Keratinocyte (primary cell): ENCODE measurements at regions not wholly inside any gene's neighbourhood (a gene's known extent, or its start where the extent isn't known, plus 50 kb on each side); places are given as distances from the start of the nearest gene placed in this dataset.

Source experiments
- DNase-seq: peaks from one replicate; pipeline ENCODE4 v3.0.0-alpha.2; 2011; ENCODE audit warnings: low read depth, missing footprints, low spot score
- FAIRE-seq: peaks from 2 replicates; lab custom pipeline; 2011; peaks lifted over from hg19 to GRCh38; lab: Jason Lieb, UNC
- H2AFZ ChIP-seq: 2 replicates; pipeline ENCODE4 v1.6.0; 2012; ENCODE audit warnings: low read length, control low read depth, inconsistent platforms; ENCODE audit not compliant: control insufficient read depth
- H3K27ac ChIP-seq: 2 replicates; pipeline ENCODE4 v1.5.1; 2011; ENCODE audit warnings: low read length; ENCODE audit not compliant: control insufficient read depth, insufficient read depth
- H3K27me3 ChIP-seq: 3 replicates; pipeline ENCODE4 v1.6.0; 2011; ENCODE audit warnings: low read length; ENCODE audit not compliant: control insufficient read depth, insufficient read depth; ENCODE audit errors: extremely low read depth
- H3K36me3 ChIP-seq, 2 experiments: 2 replicates in 1 of 2; 3 replicates in 1 of 2; pipeline ENCODE4 v1.5.1; 2011; ENCODE audit warnings: low read length in 2 of 2, mild to moderate bottlenecking in 1 of 2; ENCODE audit not compliant: control insufficient read depth in 2 of 2, insufficient read depth in 2 of 2; ENCODE audit errors: extremely low read depth in 1 of 2
- H3K4me1 ChIP-seq: 3 replicates; pipeline ENCODE4 v1.5.1; 2011; ENCODE audit warnings: low read length; ENCODE audit not compliant: control insufficient read depth, insufficient read depth; ENCODE audit errors: extremely low read depth
- H3K4me2 ChIP-seq: 3 replicates; pipeline ENCODE4 v1.6.0; 2011; ENCODE audit warnings: low read depth, low read length; ENCODE audit not compliant: control insufficient read depth, insufficient read depth; ENCODE audit errors: extremely low read depth
- H3K4me3 ChIP-seq, 3 experiments: fragments of 200-600 bp in 1 of 3; sonication (generic) in 1 of 3; 2 replicates in 2 of 3; 3 replicates in 1 of 3; pipeline ENCODE4 v1.5.1; 2011 to 2016; ENCODE audit warnings: low read length in 3 of 3, mild to moderate bottlenecking in 3 of 3, control low read depth in 2 of 3, inconsistent platforms in 1 of 3, low read depth in 1 of 3, mixed read lengths in 1 of 3, mixed run types in 1 of 3, moderate library complexity in 1 of 3; ENCODE audit not compliant: control insufficient read depth in 2 of 3, insufficient read depth in 2 of 3; ENCODE audit errors: extremely low read depth in 1 of 3
- H3K79me2 ChIP-seq: 2 replicates; pipeline ENCODE4 v1.6.0; 2012; ENCODE audit warnings: low read length; ENCODE audit not compliant: control insufficient read depth, insufficient read depth
- H3K9ac ChIP-seq: 3 replicates; pipeline ENCODE4 v1.6.0; 2011; ENCODE audit warnings: low read length; ENCODE audit not compliant: control insufficient read depth, insufficient read depth; ENCODE audit errors: extremely low read depth
- H3K9me1 ChIP-seq: 3 replicates; pipeline ENCODE4 v1.6.0; 2011; ENCODE audit warnings: low read length; ENCODE audit not compliant: control insufficient read depth, insufficient read depth; ENCODE audit errors: extremely low read depth
- H3K9me3 ChIP-seq: 2 replicates; pipeline ENCODE4 v1.5.1; 2012; ENCODE audit warnings: low read depth, low read length; ENCODE audit not compliant: control insufficient read depth
- H4K20me1 ChIP-seq: 3 replicates; pipeline ENCODE4 v1.6.0; 2011; ENCODE audit warnings: low read length; ENCODE audit not compliant: control insufficient read depth, insufficient read depth; ENCODE audit errors: extremely low read depth
- EZH2 ChIP-seq: IDR thresholded peaks from one replicate; pipeline ENCODE4 v1.6.1; 2012; ENCODE audit warnings: inconsistent platforms, mild to moderate bottlenecking, low read length, moderate library complexity
- dilution Hi-C: fragments of 300-500 bp; cut with MboI; formaldehyde crosslinking; loops from one replicate; pipeline ENCODE4 v1.7.0; 2020; ENCODE audit warnings: low sequenced_read_pairs; ENCODE audit not compliant: extremely low pct_ligation_motif_present
- TF ChIP-seq, protein P1 (sequence below), 3 experiments: IDR thresholded peaks in 1 of 3; conservative IDR thresholded peaks in 1 of 3; optimal IDR thresholded peaks in 1 of 3; 2 replicates in 2 of 3; 3 replicates in 1 of 3; pipeline versions ENCODE3 to v1.5.1; 2011; ENCODE audit warnings: low read length in 3 of 3, mild to moderate bottlenecking in 3 of 3, moderate library complexity in 2 of 3, control low read depth in 1 of 3, inconsistent platforms in 1 of 3; ENCODE audit not compliant: insufficient read depth in 2 of 3; ENCODE audit errors: extremely low read depth in 1 of 3

DNA sequence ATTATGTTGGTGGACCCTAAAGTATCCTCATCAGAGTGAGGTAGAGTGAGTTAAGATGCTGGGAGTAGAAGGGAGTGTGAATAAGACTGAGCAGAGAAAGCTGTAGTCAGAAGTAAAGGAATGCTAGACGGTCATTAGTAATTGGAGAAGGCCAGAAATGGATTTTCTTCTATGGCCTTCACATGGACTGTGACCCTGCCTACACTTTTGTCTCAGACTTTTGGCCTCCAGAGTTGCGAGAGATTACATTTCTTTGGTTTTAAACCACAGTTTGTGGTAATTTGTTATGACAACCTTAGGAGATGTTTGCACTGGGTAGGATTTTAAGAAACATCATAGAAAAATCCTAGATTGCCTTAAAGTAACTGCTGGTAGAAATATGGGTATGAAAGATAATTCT lies 1267.7 kb upstream of the TMEFF2 start:
- TF ChIP-seq, protein P1, sequence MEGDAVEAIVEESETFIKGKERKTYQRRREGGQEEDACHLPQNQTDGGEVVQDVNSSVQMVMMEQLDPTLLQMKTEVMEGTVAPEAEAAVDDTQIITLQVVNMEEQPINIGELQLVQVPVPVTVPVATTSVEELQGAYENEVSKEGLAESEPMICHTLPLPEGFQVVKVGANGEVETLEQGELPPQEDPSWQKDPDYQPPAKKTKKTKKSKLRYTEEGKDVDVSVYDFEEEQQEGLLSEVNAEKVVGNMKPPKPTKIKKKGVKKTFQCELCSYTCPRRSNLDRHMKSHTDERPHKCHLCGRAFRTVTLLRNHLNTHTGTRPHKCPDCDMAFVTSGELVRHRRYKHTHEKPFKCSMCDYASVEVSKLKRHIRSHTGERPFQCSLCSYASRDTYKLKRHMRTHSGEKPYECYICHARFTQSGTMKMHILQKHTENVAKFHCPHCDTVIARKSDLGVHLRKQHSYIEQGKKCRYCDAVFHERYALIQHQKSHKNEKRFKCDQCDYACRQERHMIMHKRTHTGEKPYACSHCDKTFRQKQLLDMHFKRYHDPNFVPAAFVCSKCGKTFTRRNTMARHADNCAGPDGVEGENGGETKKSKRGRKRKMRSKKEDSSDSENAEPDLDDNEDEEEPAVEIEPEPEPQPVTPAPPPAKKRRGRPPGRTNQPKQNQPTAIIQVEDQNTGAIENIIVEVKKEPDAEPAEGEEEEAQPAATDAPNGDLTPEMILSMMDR (optimal IDR thresholded peaks at IDR 0.05 in 1 of 3, IDR thresholded peaks at IDR 0.05 in 1 of 3, conservative IDR thresholded peaks at IDR 0.05 in 1 of 3; ENCODE audit: extremely low read depth in 1 of 3, insufficient read depth in 2 of 3, low read length in 3 of 3) = no peak
- no peak for TF ChIP-seq EZH2
- dilution Hi-C loops = no loop called here
- no peaks in the 10 kb centered on the region for H3K9me1 ChIP-seq

DNA sequence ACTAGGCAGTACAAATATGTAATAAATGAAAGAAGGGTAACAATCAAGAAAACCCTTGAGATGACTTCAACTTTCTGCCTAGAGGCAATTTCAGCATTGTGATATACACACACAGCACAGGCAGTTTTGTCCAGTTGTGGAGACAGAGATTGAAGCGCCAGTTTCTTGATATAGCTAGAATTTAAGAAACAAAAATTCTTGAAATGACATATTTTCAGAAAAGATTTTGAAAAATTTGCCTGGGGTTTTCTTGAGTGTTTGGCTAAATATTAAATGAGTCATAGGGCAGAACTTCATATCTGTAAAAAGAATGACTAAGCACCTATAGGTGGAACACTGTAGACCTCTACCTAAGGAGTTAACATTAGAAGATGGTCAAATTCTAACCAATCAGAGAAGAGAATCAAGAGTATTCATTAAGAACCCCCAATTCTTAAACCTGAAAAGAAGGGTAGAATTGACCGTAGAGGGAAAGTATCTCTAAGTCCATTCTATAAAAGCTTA lies 1266.8 kb upstream of the TMEFF2 start:
- no peaks in the 10 kb centered on the region for H3K9me1 ChIP-seq
- no peak for FAIRE-seq
- H3K4me2 ChIP-seq = no peak overlapping the region

More for the DNA sequence above, 1267.7 kb upstream of the TMEFF2 start:
- Histone ChIP-seq H4K20me1 (no peaks in the 10 kb centered on the region), H3K36me3 (no peaks in the 10 kb centered on the region), H3K4me3 (no peak overlapping the region), H3K79me2 (no peaks in the 10 kb centered on the region), H3K4me1 (no peaks in the 10 kb centered on the region), H3K9ac (no peak overlapping the region), H3K9me3 (no peaks in the 10 kb centered on the region), H3K27me3 (no peaks in the 10 kb centered on the region), H2AFZ (no peak overlapping the region), H3K27ac (no peak overlapping the region), H3K4me2 (no peak overlapping the region)
- FAIRE-seq = no peak
- DNase-seq = no peak

More for the DNA sequence above, 1266.8 kb upstream of the TMEFF2 start:
- Histone ChIP-seq H3K4me1 (no peaks in the 10 kb centered on the region), H3K79me2 (no peaks in the 10 kb centered on the region), H3K36me3 (no peaks in the 10 kb centered on the region), H3K27ac (no peak overlapping the region), H3K9me3 (no peaks in the 10 kb centered on the region), H3K27me3 (no peaks in the 10 kb centered on the region), H3K9ac (no peak overlapping the region), H4K20me1 (no peaks in the 10 kb centered on the region), H2AFZ (no peak overlapping the region), H3K4me3 (no peak overlapping the region)
- no peak for DNase-seq
- dilution Hi-C loops = no loop called here
- no peak for TF ChIP-seq EZH2
- TF ChIP-seq, protein P1 (optimal IDR thresholded peaks at IDR 0.05 in 1 of 3, IDR thresholded peaks at IDR 0.05 in 1 of 3, conservative IDR thresholded peaks at IDR 0.05 in 1 of 3; ENCODE audit: extremely low read depth in 1 of 3, insufficient read depth in 2 of 3, low read length in 3 of 3) = no peak
